Fibroblast of the aortic adventitia (primary cell): ENCODE measurements at regions not wholly inside any gene's neighbourhood (a gene's known extent, or its start where the extent isn't known, plus 50 kb on each side); places are given as distances from the start of the nearest gene placed in this dataset.

ENCODE experiments used
- DNase-seq: peaks from one replicate; pipeline ENCODE4 v3.0.0-alpha.2; 2010; ENCODE audit warnings: low read depth
- H3K4me3 ChIP-seq: 2 replicates; pipeline ENCODE4 v1.5.1; 2011; ENCODE audit warnings: low read depth, mild to moderate bottlenecking, control low read depth, low read length, moderate library complexity
- TF ChIP-seq, protein P1 (sequence below): IDR thresholded peaks from 2 replicates; pipeline ENCODE4 v1.5.1; 2011; ENCODE audit warnings: mild to moderate bottlenecking, low read length, control low read depth, inconsistent platforms; ENCODE audit not compliant: insufficient read depth

DNA sequence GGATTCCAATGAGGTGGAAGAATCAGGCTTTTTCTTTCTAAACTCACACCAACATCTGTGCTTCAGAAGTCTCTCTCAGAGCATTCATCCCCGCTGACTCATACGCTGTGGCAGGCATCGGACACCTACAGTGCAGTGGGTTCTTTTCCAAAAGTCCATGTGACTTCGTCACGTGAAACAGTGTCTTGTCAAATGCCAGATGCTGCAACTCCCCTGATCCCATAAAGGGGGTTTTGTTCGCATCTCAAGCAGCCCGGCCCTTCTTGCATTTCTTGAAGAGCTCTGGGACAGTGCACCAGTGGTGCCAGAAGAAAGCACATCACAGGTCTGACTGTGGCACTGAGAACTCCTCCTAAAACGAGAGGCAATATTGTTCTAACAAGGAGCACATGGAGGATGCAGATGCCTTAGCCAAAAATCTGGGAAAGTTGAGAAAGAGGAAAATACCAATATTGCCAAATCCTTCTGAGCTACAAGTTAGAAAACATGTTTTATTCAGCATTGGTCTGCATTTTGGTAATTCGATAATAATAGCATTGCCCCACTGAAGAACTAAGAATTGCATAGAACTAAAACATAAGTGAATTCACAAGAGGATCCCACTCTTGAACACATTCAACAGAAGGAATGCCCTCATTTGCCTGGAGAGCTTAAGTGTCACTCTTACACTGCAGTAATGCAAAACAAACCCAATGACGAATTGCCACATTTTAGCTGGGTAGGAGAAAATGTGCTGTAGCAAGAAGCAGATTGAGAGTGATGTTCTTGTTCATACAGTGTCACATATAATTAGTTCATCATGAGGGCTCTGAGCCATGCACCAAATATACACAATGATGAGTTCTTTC, 204.4 kb downstream of the CXCL12 start:
- TF ChIP-seq, protein P1, sequence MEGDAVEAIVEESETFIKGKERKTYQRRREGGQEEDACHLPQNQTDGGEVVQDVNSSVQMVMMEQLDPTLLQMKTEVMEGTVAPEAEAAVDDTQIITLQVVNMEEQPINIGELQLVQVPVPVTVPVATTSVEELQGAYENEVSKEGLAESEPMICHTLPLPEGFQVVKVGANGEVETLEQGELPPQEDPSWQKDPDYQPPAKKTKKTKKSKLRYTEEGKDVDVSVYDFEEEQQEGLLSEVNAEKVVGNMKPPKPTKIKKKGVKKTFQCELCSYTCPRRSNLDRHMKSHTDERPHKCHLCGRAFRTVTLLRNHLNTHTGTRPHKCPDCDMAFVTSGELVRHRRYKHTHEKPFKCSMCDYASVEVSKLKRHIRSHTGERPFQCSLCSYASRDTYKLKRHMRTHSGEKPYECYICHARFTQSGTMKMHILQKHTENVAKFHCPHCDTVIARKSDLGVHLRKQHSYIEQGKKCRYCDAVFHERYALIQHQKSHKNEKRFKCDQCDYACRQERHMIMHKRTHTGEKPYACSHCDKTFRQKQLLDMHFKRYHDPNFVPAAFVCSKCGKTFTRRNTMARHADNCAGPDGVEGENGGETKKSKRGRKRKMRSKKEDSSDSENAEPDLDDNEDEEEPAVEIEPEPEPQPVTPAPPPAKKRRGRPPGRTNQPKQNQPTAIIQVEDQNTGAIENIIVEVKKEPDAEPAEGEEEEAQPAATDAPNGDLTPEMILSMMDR: no peak
- H3K4me3 ChIP-seq: no peak overlapping the region
- peak; percentile 64 for DNase-seq

DNA sequence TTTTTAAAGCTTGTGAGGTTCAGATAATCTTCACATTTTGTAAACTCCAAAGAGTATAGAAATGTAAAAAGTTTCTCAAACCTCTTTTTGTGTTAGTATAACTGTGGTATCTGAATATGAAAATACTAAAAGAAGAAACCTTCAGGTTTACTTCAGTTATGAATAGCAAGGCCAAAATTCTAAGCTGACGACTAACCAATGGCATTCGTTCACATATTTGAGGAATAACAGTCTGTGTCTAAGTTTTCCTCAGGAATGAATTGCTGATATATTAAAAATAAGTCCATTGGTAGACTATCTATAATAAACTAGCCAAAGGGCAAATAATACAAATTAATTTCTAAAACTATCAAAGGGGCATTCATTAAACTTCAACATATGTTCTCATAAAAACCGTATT, 206.0 kb downstream of the CXCL12 start:
- DNase-seq: peak; percentile 5
- no peak overlapping the region for H3K4me3 ChIP-seq
- TF ChIP-seq, protein P1: no peak

DNA sequence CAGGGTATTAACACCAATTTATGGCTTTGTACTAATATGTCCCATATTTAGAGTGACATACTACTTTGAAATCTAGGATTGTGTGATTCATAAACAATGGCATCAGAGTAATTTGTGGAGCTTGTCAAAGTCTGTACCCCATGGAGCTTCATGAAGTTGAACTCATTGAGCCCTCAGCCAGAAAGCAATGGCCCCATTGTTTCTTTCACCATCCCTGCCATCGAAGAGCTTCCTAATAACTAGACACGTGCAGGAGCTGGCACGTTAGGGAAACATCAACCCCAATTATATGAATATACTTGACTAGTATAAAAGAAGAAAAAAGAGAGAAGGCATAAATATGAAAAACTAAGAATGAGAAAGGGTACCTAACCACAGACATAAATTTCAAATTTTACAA, 206.6 kb downstream of the CXCL12 start:
- H3K4me3 ChIP-seq: no peak overlapping the region
- TF ChIP-seq, protein P1: no peak
- no peak for DNase-seq

DNA sequence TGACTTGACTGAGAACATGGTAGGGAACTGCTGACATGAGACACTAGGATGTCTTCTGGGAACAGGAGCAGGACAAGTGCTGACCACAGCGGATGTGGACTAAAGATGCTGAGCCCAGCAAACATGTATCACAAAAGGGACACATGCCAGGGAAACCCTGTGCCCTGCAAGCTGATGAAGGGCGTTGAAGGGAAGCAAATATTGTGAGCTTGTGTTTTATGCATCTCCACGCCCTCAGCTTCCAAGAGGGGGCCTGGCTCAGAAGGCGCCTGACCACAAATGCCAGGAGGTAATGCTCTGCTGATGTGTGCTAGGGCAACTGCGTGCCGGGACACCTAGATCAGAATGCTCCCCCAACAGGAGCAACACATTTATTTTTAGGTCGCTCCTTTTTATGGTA, 207.3 kb downstream of the CXCL12 start:
- TF ChIP-seq, protein P1: no peak
- no peak for DNase-seq
- H3K4me3 ChIP-seq: no peak overlapping the region

DNA sequence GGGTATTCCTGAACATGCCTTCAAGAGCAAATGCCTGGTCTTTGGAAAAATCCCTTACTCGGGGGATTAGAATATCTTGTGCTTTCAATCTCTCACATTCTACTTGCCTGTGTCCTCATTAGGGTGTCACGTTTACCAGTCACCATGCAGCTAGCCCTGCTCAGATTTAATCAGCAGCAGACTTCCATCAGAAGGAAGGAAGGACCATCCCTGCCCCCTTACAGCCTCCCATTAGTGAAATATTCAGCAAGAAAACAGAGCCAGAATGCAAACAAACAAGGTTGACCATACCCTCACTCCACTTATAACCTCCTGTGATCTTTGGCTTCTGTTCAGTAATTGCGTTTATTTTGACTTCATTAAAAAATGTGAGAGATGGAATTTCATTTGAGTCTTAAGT, 208.6 kb downstream of the CXCL12 start:
- no peak overlapping the region for H3K4me3 ChIP-seq
- DNase-seq: no peak
- TF ChIP-seq, protein P1: no peak

DNA sequence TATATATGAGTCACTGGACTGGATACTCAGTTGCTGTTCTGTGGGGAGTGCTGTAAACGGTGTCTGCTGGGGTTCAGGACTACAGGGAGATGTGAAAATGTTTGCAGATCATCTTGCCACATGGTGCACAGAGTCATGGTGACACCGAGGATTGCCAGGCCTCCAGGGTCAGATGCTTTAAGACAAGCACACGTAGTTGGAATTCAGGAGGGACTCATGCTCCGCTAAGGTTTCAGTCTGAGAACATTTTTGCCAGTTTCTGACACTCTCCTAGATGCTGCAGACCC, 211.3 kb downstream of the CXCL12 start:
- no peak overlapping the region for H3K4me3 ChIP-seq
- DNase-seq: no peak
- TF ChIP-seq, protein P1: no peak

DNA sequence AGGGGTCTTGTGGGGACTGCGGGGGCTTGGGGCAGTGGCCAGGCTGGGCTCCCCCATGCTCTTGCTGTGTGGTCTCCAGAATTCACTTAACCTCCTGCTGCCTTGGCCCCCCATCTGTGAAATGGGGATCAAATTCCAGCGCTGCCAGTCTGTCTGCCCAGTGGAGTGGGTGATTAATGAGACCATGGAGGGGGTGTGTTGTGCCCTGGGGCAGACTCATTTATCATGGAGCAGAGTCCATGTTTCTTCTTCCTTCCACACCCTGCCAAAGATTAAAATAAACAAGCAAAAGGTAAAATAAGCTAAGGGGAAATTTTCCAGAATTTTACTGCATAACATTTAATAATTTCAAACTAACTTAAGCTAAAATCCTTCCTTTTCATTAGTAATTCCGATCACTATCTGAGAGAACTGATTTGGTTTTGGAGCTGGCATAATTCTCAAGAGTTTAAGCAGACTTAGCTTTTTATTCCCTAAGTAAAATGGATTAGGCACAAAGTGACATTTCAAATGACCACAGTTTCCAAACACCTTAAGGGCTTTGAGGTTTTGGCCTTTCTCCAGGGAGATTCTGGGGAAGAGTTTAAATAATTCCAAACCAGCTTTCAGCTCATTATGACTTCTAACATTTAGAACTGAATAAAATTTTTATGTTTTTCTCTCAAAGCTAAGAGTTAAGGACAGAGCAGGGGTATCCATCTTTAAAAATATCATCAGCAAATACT, 211.9 kb downstream of the CXCL12 start:
- TF ChIP-seq, protein P1: no peak
- peak; percentile 11 for DNase-seq
- no peak overlapping the region for H3K4me3 ChIP-seq
